HG03432 (cell line): ENCODE measurements at regions not wholly inside any gene's neighbourhood (a gene's known extent, or its start where the extent isn't known, plus 50 kb on each side); places are given as distances from the start of the nearest gene placed in this dataset.

Experiments used
- ATAC-seq: cut with Tn5 transposase; IDR thresholded peaks from one replicate; pipeline ENCODE4 v1.9.1; 2021; ENCODE audit warnings: mild to moderate bottlenecking, moderate library complexity; ENCODE audit not compliant: unreplicated experiment

DNA sequence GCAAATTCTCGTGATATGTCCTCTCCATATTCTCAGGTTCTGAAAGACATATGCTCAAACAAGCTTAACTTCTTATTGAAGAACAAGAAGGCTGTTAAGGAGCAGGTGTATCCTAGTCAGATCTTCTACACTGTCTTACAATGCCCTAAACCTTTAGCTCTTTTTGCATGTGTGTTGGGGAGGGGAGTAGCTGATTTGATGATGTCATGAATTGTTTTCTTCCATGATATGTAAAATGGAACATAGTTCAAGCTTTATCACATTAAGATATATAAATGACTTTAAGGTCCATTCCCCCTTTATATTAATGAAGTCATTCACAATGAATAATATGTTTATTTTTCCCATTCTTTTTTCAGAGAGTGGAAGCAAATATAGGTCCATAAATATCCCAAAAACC is 332.5 kb upstream of the FAM241A start:
- ATAC-seq = no peak

DNA sequence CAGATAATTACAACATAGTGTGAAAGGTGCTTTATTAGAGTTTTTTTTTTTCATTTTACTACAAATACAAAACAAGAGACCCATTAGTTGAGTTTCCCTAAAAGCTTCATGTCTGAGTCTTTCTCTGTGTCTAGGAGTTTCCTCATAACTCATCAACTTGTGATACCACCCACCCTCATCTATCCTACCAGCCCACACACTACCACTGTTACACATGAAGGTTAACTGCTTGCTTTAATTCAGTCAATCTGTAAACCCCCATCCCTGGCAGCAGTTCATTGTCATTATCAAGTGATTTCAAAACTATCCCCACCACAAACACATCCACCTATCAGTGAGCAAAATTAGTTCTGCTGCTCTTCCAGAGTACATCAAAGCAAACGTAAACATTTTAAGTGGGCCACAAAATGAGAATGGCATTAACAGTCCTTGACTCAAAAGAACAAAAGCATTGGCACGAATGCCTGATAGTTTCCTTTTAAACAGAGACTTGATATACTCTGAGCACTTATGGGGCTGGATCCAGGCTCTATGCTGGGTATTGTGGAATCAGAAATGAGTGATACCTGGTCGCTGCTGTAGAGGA is 331.6 kb upstream of the FAM241A start:
- ATAC-seq = no peak

DNA sequence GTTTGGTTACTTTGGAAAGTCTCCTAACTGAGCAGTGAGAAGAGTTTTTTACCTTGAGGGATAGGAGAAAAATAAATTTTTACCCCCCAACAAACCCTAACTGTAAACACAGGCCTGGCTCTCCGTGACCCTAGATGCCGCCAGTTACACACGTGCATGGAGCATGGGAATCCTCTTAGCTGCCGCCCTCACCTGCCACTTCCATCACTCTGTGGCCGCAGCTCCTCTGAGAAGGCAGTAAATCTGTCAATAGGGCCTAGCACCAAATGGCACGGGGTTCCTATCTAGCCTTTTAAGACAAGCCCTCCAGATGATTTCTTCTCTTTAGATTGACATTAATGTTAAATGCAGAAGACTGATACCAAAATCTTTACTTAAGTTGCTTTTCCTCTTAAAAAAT is 330.3 kb upstream of the FAM241A start:
- ATAC-seq = no peak

DNA sequence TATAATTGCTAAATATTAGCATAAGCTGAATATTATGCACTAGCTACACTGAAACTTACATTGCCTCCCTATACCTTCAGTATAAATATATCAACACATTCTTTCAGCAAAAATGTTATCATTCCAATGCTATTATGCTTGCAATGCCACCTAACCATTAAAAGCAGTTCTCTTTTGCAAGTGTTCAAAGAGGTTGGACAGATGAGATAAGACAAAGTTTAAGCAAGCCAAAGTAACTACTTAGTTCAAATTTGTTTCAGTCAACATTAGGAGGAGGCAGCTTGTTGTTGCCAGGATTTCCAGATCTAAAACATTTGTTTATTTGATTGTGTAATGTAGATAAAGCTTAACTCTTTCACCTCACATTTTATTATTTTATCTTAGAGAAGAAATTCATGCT is 323.9 kb upstream of the FAM241A start:
- ATAC-seq = no peak

DNA sequence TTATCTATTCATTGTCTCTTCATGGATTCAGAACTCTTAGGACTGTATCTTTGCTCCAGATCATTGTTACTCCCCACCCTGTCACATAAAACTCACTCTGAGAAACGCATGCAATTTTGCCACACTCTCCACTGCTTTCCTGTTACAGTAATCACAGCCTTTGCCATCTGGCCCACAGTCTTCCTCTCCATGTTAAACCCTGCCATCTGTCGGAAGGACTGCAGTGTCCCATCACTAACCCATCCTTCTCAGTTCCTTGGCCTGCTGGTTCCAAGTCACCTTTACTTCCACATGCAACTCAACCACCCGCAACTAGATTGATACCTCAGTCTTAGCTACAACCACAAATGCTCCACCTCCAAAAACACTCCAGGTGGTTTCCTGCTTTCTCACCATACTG is 308.7 kb upstream of the FAM241A start:
- ATAC-seq = no peak

DNA sequence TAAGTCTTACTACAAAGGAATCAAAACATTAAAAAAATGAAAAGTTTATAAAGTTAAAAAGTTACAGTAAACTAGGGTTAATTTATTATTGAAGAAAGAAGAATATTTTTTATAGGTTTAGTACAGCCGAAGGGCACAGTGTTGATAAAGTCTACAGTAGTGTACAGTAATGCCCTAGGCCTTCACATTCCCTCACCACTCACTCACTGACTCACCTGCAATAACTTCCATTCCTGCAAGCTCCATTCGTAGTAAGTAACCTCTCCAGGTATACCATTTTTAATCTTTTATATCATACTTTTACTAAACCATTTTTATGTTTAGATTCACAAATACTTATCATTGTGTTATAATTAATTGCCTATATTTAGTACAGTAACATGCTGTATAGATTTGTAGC is 307.5 kb upstream of the FAM241A start:
- ATAC-seq = no peak

DNA sequence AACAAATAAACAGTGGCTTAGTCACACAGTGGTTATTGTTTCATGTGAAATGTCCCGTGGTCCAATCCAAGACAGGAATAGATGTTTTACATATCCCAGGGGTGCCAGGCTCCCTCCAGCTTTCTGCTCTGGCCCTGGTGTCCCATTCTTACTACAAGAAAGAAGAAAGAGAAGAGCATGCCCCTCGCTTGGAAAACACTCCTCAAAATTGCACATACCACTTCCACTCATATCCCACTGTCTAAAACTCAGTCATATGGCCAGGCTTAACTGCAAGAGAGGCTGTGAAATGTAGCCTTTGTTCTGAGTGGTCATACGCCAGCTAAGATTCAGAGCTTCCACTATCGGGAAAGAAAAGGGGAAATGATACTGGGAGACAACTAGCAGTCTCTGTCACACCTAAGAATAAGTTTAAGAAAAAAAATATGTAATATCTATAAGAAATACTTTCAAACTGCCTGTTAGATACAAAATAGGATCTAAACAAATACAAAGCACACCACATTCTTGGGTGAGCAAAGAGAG is 306.8 kb upstream of the FAM241A start:
- ATAC-seq = peak; percentile 88

DNA sequence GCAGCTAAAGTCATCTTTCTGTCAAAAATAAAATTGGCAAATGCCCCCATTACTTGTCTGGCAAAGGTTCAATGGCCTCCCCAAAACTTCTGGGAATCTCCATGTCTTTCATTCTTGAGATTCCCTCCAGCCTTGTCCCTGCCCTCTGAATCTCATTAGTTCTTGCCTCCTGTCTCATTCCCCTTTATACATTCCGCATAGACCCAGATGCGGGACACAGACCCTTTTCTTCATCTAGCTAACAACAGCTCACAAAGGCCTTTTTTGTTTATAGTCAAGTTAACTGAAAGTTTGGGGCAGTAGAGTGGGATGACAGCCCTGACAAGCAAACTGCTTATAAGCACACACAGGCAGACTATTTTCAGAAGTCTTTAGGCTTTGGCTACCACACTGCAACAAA is 306.1 kb upstream of the FAM241A start:
- no peak for ATAC-seq

DNA sequence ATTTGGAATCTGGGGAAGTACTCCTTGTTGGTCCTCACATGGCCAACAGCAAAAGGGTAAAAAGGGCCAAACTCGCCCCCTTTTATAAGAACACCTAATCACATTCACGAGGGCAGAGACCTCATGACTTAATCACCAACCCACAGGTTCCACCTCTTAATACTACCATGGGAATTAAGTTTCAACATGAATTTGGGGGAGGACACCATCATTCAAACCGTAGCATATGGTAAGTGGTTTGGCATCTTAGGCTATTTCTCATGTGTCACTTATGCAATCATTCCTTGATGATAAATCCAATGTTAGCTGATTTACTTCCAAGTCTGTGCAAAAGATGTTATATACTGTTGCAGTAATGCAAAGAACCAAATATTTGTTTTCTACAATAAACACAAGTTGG is 302.9 kb upstream of the FAM241A start:
- ATAC-seq = no peak

DNA sequence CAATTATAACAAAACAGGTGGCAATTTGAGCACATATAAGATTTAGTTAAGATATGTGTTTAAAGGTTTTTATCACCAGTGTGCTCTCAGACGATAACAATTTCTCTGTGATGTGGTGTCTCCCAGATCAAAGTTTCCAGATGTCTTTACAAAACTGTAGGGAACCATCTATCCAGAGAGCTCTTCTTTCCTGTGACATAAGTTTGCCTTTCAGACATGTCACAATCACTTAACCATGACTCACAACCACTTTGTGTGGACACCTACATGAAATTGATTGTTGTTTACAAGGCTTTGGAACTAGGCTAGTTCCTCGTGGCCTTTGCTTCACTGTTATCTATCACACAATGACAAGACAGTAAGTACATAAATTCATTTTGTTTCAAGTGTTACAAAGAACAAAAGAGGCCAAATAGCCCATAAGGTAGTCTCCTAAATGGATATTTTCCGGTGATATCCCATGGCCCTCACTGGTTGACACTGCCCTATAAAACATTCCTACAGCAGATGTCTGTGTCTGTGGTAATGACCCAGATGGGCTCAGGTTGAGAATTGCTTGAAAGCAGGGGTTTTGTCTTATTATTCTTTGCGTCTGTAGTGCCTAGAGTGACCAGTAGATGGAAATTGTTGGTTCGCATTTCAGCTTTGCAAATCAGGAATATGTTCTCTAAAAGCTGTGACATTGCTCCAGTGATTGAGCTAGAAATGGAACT is 297.8 kb upstream of the FAM241A start:
- ATAC-seq = no peak

DNA sequence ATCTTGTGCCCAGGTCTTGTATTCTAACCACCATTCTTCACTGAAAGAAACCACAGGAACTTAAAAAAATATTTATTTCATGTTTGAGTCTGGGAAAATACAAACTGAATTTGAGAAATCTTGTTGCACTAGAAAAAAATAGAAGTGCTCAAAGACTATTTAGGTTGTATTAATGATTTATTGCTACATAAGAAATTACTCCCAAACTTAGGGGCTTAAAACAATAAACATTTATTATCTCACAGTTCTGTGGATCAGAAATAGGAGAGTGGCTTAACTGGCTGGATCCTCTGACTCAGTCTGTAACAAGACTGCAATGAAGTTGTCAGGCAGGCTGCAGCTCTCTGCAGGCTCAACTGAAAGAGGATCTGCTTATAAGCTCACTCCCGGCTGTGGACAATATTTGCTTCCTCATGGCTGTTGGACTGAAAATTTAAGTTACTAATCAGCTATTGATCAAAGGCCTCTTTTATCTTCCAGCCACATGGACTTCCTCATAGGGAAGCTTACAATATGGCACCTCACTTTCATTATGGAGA is 295.4 kb upstream of the FAM241A start:
- no peak for ATAC-seq

DNA sequence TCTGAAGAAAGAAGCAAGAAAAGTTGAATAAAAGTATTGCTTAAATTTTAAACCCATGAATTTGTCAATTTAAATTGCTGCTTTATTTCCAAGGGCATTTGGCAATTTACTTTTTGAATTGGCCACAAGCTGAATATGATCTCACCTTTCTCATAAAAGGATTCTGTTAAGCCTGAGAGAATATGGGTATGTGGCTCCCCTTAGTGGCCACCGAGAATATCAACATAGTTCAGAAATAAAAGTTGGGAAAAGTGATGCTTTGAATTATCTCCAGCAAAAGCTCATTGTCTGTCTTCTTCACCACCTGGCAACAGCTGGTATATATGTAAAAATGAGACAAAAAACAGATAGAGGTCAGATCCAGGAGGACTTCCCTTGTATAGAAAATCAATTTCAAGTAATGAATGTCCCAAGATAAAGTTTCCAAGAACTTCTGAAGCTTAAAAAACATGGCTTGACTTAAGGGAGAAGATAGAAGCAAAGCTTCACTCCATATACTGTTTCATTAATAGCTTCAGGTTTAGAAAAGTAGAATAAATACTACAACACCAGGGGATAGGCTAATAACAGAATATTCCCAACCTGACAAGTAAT is 290.7 kb upstream of the FAM241A start:
- ATAC-seq = peak; percentile 79

DNA sequence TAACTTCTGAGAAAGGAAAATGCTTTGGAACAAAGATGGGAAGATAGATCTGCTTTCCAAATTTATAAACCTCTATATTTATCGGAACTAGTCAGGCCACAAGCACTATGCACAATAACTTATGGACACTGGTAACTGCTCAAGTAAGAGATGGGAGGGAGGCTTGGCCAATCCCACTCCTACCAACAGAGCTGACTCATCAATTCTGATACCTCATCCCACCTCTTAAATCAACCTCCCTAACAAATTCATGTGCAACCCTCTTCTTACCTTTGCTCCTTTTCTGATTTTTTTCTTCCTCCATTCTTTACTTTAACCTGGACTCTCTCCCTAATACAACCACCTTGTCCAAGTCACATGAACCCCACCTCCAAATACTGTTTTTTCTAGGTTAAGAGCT is 289.9 kb upstream of the FAM241A start:
- ATAC-seq = no peak

DNA sequence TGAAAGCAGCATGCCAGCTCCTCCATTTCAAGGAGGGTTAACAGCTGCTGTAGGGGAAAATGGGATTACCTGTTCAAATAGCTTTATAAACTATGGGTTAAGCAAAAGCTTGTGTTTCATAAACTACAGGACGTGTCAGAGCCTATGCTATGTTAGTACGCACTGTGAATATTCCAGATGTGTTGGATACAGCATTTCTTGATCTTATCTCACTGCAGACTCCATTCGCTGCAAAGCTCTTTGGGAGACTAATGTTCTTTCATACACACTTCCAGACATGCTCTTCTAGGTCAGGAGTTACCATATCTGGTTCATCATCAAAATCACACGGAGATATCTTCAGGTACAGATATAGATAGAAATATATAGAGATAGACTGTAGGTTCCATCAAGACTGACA is 281.2 kb upstream of the FAM241A start:
- ATAC-seq = no peak

DNA sequence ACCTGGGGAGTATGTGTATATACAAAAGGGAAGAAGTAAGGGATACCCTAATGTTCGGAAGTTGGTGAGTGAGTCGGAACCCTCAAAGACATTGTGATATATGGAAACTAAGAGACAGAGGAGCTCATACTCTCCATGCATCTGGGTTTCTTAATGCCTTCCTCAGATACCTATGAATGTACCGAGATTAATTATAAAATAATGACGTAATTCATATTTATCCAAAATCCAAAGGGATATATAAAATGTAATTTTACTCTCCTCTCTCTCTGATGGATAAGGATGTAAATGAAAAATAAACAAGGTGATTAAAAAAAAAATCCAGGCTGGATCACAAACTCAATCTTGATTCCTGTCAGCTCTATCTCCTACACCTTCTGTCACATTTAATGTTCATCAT is 275.9 kb upstream of the FAM241A start:
- no peak for ATAC-seq

DNA sequence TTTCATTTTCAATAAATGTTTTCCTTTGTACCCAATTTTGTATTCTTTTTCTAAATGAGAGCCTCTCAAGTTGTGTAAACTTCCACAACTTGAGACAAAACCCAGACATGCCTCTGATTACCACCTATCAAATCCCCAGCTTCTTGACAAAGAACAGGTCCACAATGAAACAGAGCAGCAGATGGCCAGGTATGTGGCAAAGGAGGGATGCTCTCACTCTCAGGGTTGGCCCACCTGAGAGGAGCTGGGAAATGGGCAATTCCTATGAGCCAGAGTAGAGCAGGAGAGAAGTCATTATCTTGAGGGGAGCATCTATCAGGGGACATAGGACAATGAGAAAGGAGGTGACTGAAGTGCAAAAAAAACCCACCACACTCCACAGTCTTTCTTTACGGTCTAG is 273.5 kb upstream of the FAM241A start:
- ATAC-seq = no peak

DNA sequence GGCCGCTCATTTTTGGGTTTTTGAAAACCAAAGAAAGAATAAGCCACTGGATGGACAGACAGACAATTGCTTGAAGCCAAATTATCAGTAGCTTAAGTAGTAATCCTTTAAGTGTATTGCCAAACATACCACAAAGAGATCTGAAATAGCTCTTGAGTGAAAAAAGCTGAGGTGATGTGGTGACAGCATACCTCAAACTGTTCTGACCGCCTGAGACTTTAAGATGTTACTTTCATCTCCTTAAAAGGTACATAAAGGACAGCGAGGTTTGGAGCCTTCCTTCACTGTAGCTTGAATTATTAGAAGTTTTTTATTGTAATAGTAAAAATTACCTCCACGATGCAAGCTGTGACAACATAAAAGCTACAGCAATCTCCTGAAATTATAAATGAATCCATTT is 271.5 kb upstream of the FAM241A start:
- no peak for ATAC-seq

DNA sequence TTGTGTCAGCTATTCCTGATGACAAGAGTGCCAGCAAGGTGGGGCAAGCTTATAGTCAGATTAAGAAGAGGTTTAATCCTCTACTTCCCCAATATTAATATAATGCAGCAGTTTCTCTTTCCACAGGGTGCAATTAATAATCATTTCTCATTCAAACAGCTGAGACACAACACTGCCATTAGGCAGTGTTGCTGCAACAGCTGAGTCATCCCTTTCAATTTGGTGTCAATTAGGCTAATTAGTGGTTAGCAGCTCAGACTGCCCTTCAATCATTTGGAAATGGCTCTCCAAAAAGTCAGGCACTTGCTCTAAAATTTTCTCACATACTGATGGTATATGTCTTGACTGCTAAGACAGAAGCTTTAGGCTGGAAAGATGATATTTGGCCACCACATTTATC is 265.7 kb upstream of the FAM241A start:
- ATAC-seq = no peak

DNA sequence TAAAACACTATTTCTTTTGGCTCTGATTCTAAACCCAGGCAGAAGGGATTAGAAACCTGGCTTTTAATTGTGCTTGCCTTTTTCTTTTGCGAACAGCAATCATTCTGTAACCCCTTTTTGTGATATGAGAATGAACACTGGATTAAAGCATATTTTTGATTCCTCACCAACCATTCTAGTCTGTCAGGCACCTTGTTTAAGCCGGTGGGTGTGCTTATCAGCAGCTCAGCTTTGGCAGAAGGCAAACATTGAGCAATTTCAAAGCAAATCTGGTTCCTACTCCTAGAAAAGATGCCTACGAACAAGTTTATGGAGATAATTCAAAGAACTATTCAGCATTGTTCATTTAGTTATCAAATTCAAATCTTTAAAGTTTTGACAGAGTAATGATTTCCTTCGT is 265.1 kb upstream of the FAM241A start:
- ATAC-seq = no peak

DNA sequence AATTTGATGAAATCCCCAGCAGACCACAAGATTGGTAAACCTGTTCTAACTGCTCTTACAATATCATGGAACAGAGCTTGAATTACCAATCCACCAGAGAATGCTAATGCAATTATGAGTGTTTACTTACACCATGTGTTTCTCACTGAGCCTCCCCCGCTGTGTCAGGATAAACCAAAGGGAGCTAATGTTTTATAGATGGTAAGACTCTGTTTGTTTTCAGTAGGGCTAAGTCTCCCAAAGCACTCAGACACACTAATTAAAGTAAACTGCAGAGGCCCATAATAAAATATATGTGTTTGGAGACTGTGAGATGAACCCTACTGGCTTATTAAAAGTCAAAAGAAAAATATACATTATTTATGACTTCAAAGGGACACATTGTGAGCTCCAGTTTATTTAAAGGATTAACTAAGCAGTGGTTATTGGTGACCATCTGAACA is 261.7 kb upstream of the FAM241A start:
- no peak for ATAC-seq

DNA sequence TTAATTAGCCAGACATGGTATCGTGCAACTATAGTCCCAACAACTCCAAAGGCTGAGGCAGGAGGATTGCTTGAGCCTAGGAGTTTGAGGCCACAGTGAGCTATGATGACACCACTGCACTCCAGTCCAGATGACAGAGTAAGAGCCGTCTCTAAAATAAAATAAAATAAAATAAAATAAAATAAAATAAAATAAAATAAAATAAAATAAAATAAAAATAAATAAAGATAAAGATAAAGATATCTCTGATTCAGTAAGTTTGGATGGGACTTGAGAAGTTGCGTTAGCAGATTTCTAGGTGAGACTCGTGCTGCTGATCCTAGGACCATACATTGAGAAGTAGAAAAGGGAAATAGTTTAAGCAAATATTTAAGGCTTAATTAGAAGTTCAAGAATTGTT is 254.8 kb upstream of the FAM241A start:
- no peak for ATAC-seq

DNA sequence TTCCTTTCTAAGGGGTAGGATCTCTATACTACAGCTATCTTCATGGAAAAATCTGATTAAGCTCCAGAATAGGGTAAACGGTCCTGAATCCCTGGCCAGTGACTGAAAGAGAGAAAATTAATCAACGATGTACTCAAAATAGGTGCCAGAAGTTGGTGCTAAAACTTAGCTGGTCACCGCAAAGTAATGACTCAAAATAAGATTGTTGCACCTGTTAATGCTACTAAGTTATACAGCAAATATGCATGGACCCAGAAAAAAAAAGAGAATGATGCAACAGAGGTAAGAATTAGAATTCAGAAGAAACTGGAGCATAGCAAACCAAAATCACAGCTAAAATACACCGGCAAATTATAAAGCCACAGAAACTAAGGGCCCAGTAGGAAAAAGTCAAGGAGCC is 239.7 kb upstream of the FAM241A start:
- ATAC-seq = peak; percentile 73
